MCF 10A (cell line): ENCODE measurements at regions not wholly inside any gene's neighbourhood (a gene's known extent, or its start where the extent isn't known, plus 50 kb on each side); places are given as distances from the start of the nearest gene placed in this dataset.

ENCODE experiments used
- BruUV-seq: library from RNA; stranded (reverse); fragments of 400-500 nt; replicated peaks from 2 replicates; lab custom pipeline; 2021; lab: Mats Ljungman, UMichigan
- CTCF ChIA-PET: fragments of 300-600 bp; sonication (Branson Sonifier 250); formaldehyde crosslinking; extraction: SDS; loops from one replicate; lab custom pipeline; 2021; ENCODE audit warnings: antibody characterized with exemption, inconsistent platforms; lab: Yijun Ruan, JAX
- POLR2A ChIA-PET: fragments of 300-600, 350-650 bp; sonication (Branson Sonifier 250); formaldehyde crosslinking; extraction: SDS; loops from one replicate; lab custom pipeline; 2020; ENCODE audit warnings: antibody characterized with exemption, inconsistent platforms; lab: Yijun Ruan, JAX
- DNase-seq: peaks from one replicate; pipeline ENCODE4 v3.0.0-alpha.2; 2018; ENCODE audit not compliant: unreplicated experiment
- H3K27ac Mint-ChIP-seq: one replicate; pipeline ENCODE4 v1.8.0; 2022; ENCODE audit warnings: mild to moderate bottlenecking, low read depth, mixed read lengths; ENCODE audit not compliant: unreplicated experiment
- H3K27me3 Mint-ChIP-seq: one replicate; pipeline ENCODE4 v1.8.0; 2022; ENCODE audit warnings: mixed read lengths; ENCODE audit not compliant: insufficient read depth, unreplicated experiment
- H3K36me3 Mint-ChIP-seq: one replicate; pipeline ENCODE4 v1.8.0; 2022; ENCODE audit warnings: mild to moderate bottlenecking, moderate library complexity, mixed read lengths; ENCODE audit not compliant: insufficient read depth, unreplicated experiment
- H3K4me1 Mint-ChIP-seq: one replicate; pipeline ENCODE4 v1.8.0; 2022; ENCODE audit warnings: mixed read lengths; ENCODE audit not compliant: insufficient read depth, unreplicated experiment
- H3K4me3 Mint-ChIP-seq: one replicate; pipeline ENCODE4 v1.8.0; 2022; ENCODE audit warnings: mild to moderate bottlenecking, moderate library complexity, mixed read lengths; ENCODE audit not compliant: unreplicated experiment
- H3K9me3 Mint-ChIP-seq: one replicate; pipeline ENCODE4 v1.8.0; 2022; ENCODE audit warnings: mixed read lengths; ENCODE audit not compliant: unreplicated experiment
- CTCF ChIP-seq: fragments of 200-600 bp; IDR thresholded peaks from one replicate; pipeline ENCODE4 v1.8.0; 2022; ENCODE audit warnings: antibody characterized with exemption, mild to moderate bottlenecking; ENCODE audit not compliant: unreplicated experiment
- intact Hi-C: fragments of 100-400 bp; cut with micrococcal nuclease; formaldehyde crosslinking; loops from 2 replicates; pipeline ENCODE4 v1.14.1; 2022

- H3K4me3 Mint-ChIP-seq = no peak overlapping the region
- no peaks in the 10 kb centered on the region for H3K9me3 Mint-ChIP-seq
- no peak overlapping the region for H3K27ac Mint-ChIP-seq
- no TSS peak for BruUV-seq
- peaks cover 5% of the 10 kb centered on the region for H3K36me3 Mint-ChIP-seq
- no peak for DNase-seq
- no peak for TF ChIP-seq CTCF
- intact Hi-C loops = no loop called here
- POLR2A ChIA-PET = no interaction called here
- CTCF ChIA-PET = interaction anchor here (0.6 kb wide), 2 partner anchors 743 to 1015 kb away, joined by 3 read pairs; no protein-coding TSS in a partner anchor
- H3K4me1 Mint-ChIP-seq = no peaks in the 10 kb centered on the region
- no peaks in the 10 kb centered on the region for H3K27me3 Mint-ChIP-seq
Observed at GRCh38 chr1:170290276-170290675, 144.5 kb downstream of the NTMT2 start.

- BruUV-seq = no TSS peak
- CTCF ChIA-PET = interaction anchor here (0.6 kb wide), 1 partner anchor 80 kb away, joined by 3 read pairs; no protein-coding TSS in a partner anchor
- no peak for DNase-seq
- Mint-ChIP-seq H3K4me3 (no peak overlapping the region), H3K4me1 (no peaks in the 10 kb centered on the region), H3K27ac (no peak overlapping the region), H3K27me3 (no peaks in the 10 kb centered on the region), H3K36me3 (peaks cover 5% of the 10 kb centered on the region), H3K9me3 (no peaks in the 10 kb centered on the region)
- intact Hi-C loops = no loop called here
- POLR2A ChIA-PET = no interaction called here
- TF ChIP-seq CTCF = no peak
Observed at GRCh38 chr1:170290991-170291390, 145.2 kb downstream of the NTMT2 start.

GRCh38 chr1:170291516-170291915 lies 145.8 kb downstream of the NTMT2 start:
- intact Hi-C loops = no loop called here
- Mint-ChIP-seq H3K4me1 (no peaks in the 10 kb centered on the region), H3K9me3 (no peaks in the 10 kb centered on the region), H3K36me3 (peaks cover 5% of the 10 kb centered on the region), H3K4me3 (no peak overlapping the region), H3K27me3 (no peaks in the 10 kb centered on the region), H3K27ac (no peak overlapping the region)
- POLR2A ChIA-PET = no interaction called here
- no peak for TF ChIP-seq CTCF
- BruUV-seq = no TSS peak
- no peak for DNase-seq
- CTCF ChIA-PET = interaction anchor here (0.6 kb wide), 1 partner anchor 278 kb away, joined by 4 read pairs; no protein-coding TSS in a partner anchor

GRCh38 chr1:170296211-170296610 lies 150.5 kb downstream of the NTMT2 start:
- no peak for DNase-seq
- POLR2A ChIA-PET = no interaction called here
- Mint-ChIP-seq H3K27ac (no peak overlapping the region), H3K4me3 (no peak overlapping the region), H3K9me3 (no peaks in the 10 kb centered on the region), H3K4me1 (no peaks in the 10 kb centered on the region), H3K36me3 (no peaks in the 10 kb centered on the region), H3K27me3 (no peaks in the 10 kb centered on the region)
- intact Hi-C loops = no loop called here
- BruUV-seq = no TSS peak
- TF ChIP-seq CTCF = no peak
- CTCF ChIA-PET = no interaction called here
